ENCODE measurements at regions not wholly inside any gene's neighbourhood (a gene's known extent, or its start where the extent isn't known, plus 50 kb on each side); places are given as distances from the start of the nearest gene placed in this dataset.

DNA sequence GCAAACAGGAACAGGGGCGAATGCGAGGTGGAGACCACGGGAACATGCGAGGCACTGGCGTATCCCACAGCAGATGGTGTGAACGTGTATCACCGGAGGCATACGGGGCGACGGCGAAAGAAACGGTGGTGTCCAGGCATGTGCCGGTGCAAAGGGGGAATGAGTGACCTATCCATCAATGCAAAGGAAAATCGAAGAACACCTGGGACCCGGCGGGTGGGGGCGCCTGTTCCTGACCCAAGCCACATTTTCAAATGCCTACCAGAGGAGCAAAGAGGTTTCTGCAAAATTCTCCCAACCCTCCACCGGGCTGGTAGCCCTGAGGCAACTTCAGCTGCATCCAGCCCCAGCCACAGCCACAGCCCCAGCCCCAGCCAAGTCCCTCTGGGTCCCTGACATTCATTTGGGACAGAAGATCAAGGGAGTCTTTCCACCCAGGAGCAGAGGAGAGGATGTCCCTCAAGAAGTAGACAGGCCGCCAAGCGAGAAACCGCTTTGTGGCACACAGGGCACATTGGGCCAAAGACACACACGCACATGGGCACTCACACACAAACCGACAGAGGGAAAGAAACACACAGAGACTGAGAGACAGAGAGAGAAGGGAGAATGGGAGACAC lies 164.0 kb upstream of the ZNF337 start:
- TF ChIP-seq, protein P1, sequence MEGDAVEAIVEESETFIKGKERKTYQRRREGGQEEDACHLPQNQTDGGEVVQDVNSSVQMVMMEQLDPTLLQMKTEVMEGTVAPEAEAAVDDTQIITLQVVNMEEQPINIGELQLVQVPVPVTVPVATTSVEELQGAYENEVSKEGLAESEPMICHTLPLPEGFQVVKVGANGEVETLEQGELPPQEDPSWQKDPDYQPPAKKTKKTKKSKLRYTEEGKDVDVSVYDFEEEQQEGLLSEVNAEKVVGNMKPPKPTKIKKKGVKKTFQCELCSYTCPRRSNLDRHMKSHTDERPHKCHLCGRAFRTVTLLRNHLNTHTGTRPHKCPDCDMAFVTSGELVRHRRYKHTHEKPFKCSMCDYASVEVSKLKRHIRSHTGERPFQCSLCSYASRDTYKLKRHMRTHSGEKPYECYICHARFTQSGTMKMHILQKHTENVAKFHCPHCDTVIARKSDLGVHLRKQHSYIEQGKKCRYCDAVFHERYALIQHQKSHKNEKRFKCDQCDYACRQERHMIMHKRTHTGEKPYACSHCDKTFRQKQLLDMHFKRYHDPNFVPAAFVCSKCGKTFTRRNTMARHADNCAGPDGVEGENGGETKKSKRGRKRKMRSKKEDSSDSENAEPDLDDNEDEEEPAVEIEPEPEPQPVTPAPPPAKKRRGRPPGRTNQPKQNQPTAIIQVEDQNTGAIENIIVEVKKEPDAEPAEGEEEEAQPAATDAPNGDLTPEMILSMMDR (IDR thresholded peaks at IDR 0.05) = no peak
- TF ChIP-seq EP300 (IDR thresholded peaks at IDR 0.05) = no peak
- TF ChIP-seq POLR2AphosphoS5 (IDR thresholded peaks at IDR 0.05) = no peak
- TF ChIP-seq POLR2A (IDR thresholded peaks at IDR 0.05) = no peak

All from stomach (tissue), 4 donors.